GM23338 (cell line): ENCODE measurements at regions not wholly inside any gene's neighbourhood (a gene's known extent, or its start where the extent isn't known, plus 50 kb on each side); places are given as distances from the start of the nearest gene placed in this dataset.

Experiments
- CTCF ChIP-seq, 2 experiments: fragments of 200-600 bp in 1 of 2; sonication (generic) in 1 of 2; conservative IDR thresholded peaks; 2 replicates each; pipeline versions ENCODE4 v1.5.1 to v1.6.1; 2016 to 2017; ENCODE audit warnings: antibody characterized with exemption in 2 of 2, low read depth in 2 of 2, mild to moderate bottlenecking in 2 of 2, moderate library complexity in 1 of 2
- EZH2 ChIP-seq: fragments of 200-600 bp; sonication (generic); IDR thresholded peaks from one replicate; pipeline ENCODE4 v1.8.0; 2017; ENCODE audit warnings: antibody characterized with exemption, mild to moderate bottlenecking, low read depth; ENCODE audit not compliant: unreplicated experiment
- EZH2phosphoT487 ChIP-seq: fragments of 200-600 bp; sonication (generic); IDR thresholded peaks from one replicate; pipeline ENCODE4 v1.8.1; 2018; ENCODE audit warnings: antibody characterized with exemption; ENCODE audit not compliant: unreplicated experiment
- JUNB ChIP-seq: IDR thresholded peaks from one replicate; pipeline ENCODE4 v1.6.1; 2016; ENCODE audit warnings: antibody characterized with exemption; ENCODE audit not compliant: unreplicated experiment
- POLR2AphosphoS5 ChIP-seq: IDR thresholded peaks from 2 replicates; pipeline ENCODE4 v1.6.1; 2016; ENCODE audit warnings: antibody characterized with exemption, low read depth
- REST ChIP-seq: IDR thresholded peaks from one replicate; pipeline ENCODE4 v1.6.1; 2018; ENCODE audit warnings: antibody characterized with exemption; ENCODE audit not compliant: unreplicated experiment

- no peak for TF ChIP-seq CTCF (conservative IDR thresholded peaks at IDR 0.05; ENCODE audit: low read depth in 2 of 2)
- TF ChIP-seq EZH2 = no peak
- TF ChIP-seq POLR2AphosphoS5 = no peak
- no peak for TF ChIP-seq JUNB
- TF ChIP-seq EZH2phosphoT487 = no peak
- no peak for TF ChIP-seq REST
Measured at GRCh38 chr7:65809259-65809981, 63.5 kb upstream of the VKORC1L1 start.
